Left lobe of liver (tissue), 2 donors: ENCODE measurements at regions not wholly inside any gene's neighbourhood (a gene's known extent, or its start where the extent isn't known, plus 50 kb on each side); places are given as distances from the start of the nearest gene placed in this dataset.

Source experiments
- ATAC-seq: fragments of 200-7000 bp; cut with Tn5 transposase; one replicate; pipeline ENCODE4 v1.9.1; 2020; ENCODE audit warnings: mild to moderate bottlenecking, moderate library complexity
- DNase-seq: peaks from one replicate; pipeline ENCODE4 v3.0.0-alpha.2; 2020; ENCODE audit warnings: low spot score
- donor health status: DM: no; HTN: no; CAD: no; lungs with moderate emphysema.
- donor health status: DM: no; HTN: yes; CAD: no.

- ATAC-seq (no peak), DNase-seq (no peak)
Measured at GRCh38 chr5:43947935-43948334, 345.0 kb downstream of the NNT start.

- DNase-seq (no peak), ATAC-seq (no peak)
Measured at GRCh38 chr5:43941806-43942205, 338.8 kb downstream of the NNT start.

- DNase-seq (no peak), ATAC-seq (no peak)
Measured at GRCh38 chr5:43940562-43940961, 337.6 kb downstream of the NNT start.

GRCh38 chr5:43926923-43927322 lies 323.9 kb downstream of the NNT start:
- DNase-seq: no peak
- ATAC-seq: no peak

GRCh38 chr5:43920422-43920821 lies 317.4 kb downstream of the NNT start:
- ATAC-seq (no peak), DNase-seq (no peak)

- no peak for ATAC-seq
Measured at GRCh38 chr5:43917925-43918324, 314.9 kb downstream of the NNT start.

GRCh38 chr5:43903129-43903528 lies 300.1 kb downstream of the NNT start:
- ATAC-seq: no peak
- DNase-seq: no peak

More at GRCh38 chr5:43917925-43918324, 314.9 kb downstream of the NNT start:
- DNase-seq: no peak

- no peak for DNase-seq
- no peak for ATAC-seq
Measured at GRCh38 chr5:43900974-43901373, 298.0 kb downstream of the NNT start.

- ATAC-seq (no peak), DNase-seq (no peak)
Measured at GRCh38 chr5:43895876-43896275, 292.9 kb downstream of the NNT start.

- no peak for ATAC-seq
- DNase-seq: no peak
Measured at GRCh38 chr5:43893951-43894684, 291.1 kb downstream of the NNT start.

GRCh38 chr5:43891112-43891511 lies 288.1 kb downstream of the NNT start:
- ATAC-seq: no peak
- DNase-seq: no peak

GRCh38 chr5:43889233-43889632 lies 286.3 kb downstream of the NNT start:
- DNase-seq (no peak), ATAC-seq (no peak)

- ATAC-seq (no peak), DNase-seq (no peak)
Measured at GRCh38 chr5:43875741-43876140, 272.8 kb downstream of the NNT start.

GRCh38 chr5:43874772-43875171 lies 271.8 kb downstream of the NNT start:
- ATAC-seq: no peak

GRCh38 chr5:43873791-43874190 lies 270.8 kb downstream of the NNT start:
- ATAC-seq (no peak), DNase-seq (no peak)

More at GRCh38 chr5:43874772-43875171, 271.8 kb downstream of the NNT start:
- DNase-seq: no peak

GRCh38 chr5:43859309-43859708 lies 256.3 kb downstream of the NNT start:
- ATAC-seq: no peak

GRCh38 chr5:43855452-43855851 lies 252.5 kb downstream of the NNT start:
- ATAC-seq: no peak
- DNase-seq: no peak

More at GRCh38 chr5:43859309-43859708, 256.3 kb downstream of the NNT start:
- DNase-seq: no peak

- DNase-seq (no peak), ATAC-seq (no peak)
Measured at GRCh38 chr5:43854697-43855292, 251.8 kb downstream of the NNT start.

GRCh38 chr5:43852279-43852678 lies 249.3 kb downstream of the NNT start:
- DNase-seq (no peak), ATAC-seq (no peak)

GRCh38 chr5:43851741-43852140 lies 248.8 kb downstream of the NNT start:
- DNase-seq: no peak
- no peak for ATAC-seq

- no peak for DNase-seq
- ATAC-seq: no peak
Measured at GRCh38 chr5:43840424-43841125, 237.6 kb downstream of the NNT start.

- no peak for ATAC-seq
Measured at GRCh38 chr5:43839218-43839617, 236.2 kb downstream of the NNT start.

More at GRCh38 chr5:43839218-43839617, 236.2 kb downstream of the NNT start:
- DNase-seq: no peak
